ENCODE measurements at regions not wholly inside any gene's neighbourhood (a gene's known extent, or its start where the extent isn't known, plus 50 kb on each side); places are given as distances from the start of the nearest gene placed in this dataset.

DNA sequence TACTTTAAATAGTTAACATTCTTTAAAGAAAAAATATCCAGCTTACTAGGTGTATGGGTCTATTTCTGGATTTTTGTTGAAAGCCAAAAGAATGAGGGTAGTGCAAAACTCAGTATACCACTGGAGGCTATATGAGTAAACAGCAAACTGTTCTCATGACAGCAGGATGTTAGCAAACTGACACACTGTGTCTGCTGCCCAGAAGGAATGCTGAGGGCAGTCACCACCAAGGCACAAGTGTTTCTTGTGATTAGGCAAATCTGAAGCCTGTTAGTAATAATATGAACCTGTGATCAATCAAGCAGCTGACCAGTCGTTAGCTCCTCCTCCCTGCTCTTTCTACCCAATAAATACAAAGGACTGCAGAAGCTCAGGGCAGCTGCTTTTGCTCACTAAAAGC is 50.5 kb upstream of the SULT1C3 start:
- DNase-seq (ENCODE audit: low spot score), result no peak
- Histone ChIP-seq H3K4me1 (ENCODE audit: insufficient read depth, low read length, poor library complexity, severe bottlenecking) (no peaks in the 10 kb centered on the region), H3K27ac (ENCODE audit: low read depth, low read length, poor library complexity, severe bottlenecking) (no peak overlapping the region), H3K4me3 (ENCODE audit: low read depth, low read length, poor library complexity, severe bottlenecking) (no peak overlapping the region), H3K27me3 (replicated peaks; ENCODE audit: insufficient read depth, low read depth, low read length, poor library complexity) (no peaks in the 10 kb centered on the region), H3K9me3 (ENCODE audit: low read depth, low read length, poor library complexity, severe bottlenecking) (no peaks in the 10 kb centered on the region), H3K36me3 (ENCODE audit: insufficient read depth, low read length, poor library complexity, severe bottlenecking) (no peaks in the 10 kb centered on the region)
- TF ChIP-seq CTCF (conservative IDR thresholded peaks at IDR 0.05; ENCODE audit: low read depth, low read length), result no peak
- TF ChIP-seq EZH2 (IDR thresholded peaks at IDR 0.05; ENCODE audit: borderline replicate concordance, low read depth, low read length, poor library complexity, severe bottlenecking), result no peak
- no TSS peak for BruUV-seq (replicated peaks)
- CTCF ChIA-PET, result no interaction called here
- intact Hi-C loops (cut with micrococcal nuclease; ENCODE audit: unreplicated experiment), result no loop called here
- POLR2A ChIA-PET (ENCODE audit: low non-redundant PET), result no interaction called here

Measured in A673 (cell line).